Tibial artery (tissue), 4 donors: ENCODE measurements at regions not wholly inside any gene's neighbourhood (a gene's known extent, or its start where the extent isn't known, plus 50 kb on each side); places are given as distances from the start of the nearest gene placed in this dataset.

ENCODE experiments used
- DNase-seq, 2 donors: peaks; one replicate each; pipeline ENCODE4 v3.0.0-alpha.2; 2019
- H3K27ac ChIP-seq, 2 donors: fragments of 200-600 bp; sonication (generic) in 1 of 2; 1 replicate in 1 of 2; 2 replicates in 1 of 2; pipeline ENCODE4 v1.5.1; 2018 to 2019; ENCODE audit warnings: mild to moderate bottlenecking in 1 of 2
- H3K27me3 ChIP-seq, 2 donors: fragments of 200-600 bp; sonication (generic) in 1 of 2; one replicate each; pipeline versions ENCODE4 v1.5.1 to v1.6.0; 2016 to 2019
- H3K36me3 ChIP-seq, 3 donors: fragments of 200-600 bp; sonication (generic) in 2 of 3; one replicate each; pipeline ENCODE4 v1.5.1; 2016 to 2019; ENCODE audit warnings: mild to moderate bottlenecking in 2 of 3
- H3K4me1 ChIP-seq, 4 donors: fragments of 200-600 bp; sonication (generic) in 2 of 4; 1 replicate in 3 of 4; 2 replicates in 1 of 4; pipeline ENCODE4 v1.5.1; 2016 to 2019
- H3K4me3 ChIP-seq, 2 donors: fragments of 200-600 bp; sonication (generic) in 1 of 2; 1 replicate in 1 of 2; 2 replicates in 1 of 2; pipeline ENCODE4 v1.5.1; 2018 to 2019; ENCODE audit warnings: mild to moderate bottlenecking in 2 of 2
- H3K9me3 ChIP-seq, 3 donors: fragments of 200-600 bp; sonication (generic) in 1 of 3; one replicate each; pipeline ENCODE4 v1.5.1; 2016 to 2019
- CTCF ChIP-seq, 2 experiments: fragments of 200-600 bp in 1 of 2; fragments of 450-650 bp in 1 of 2; IDR thresholded peaks; one replicate each; pipeline ENCODE4 v1.5.1; 2017 to 2019; ENCODE audit warnings: antibody characterized with exemption in 2 of 2, mild to moderate bottlenecking in 1 of 2, moderate library complexity in 1 of 2
- intact Hi-C: fragments of 100-400 bp; cut with DNase I; formaldehyde crosslinking; loops from one replicate; pipeline ENCODE4 v1.15.0; 2023; ENCODE audit warnings: low total_unique reads

DNA sequence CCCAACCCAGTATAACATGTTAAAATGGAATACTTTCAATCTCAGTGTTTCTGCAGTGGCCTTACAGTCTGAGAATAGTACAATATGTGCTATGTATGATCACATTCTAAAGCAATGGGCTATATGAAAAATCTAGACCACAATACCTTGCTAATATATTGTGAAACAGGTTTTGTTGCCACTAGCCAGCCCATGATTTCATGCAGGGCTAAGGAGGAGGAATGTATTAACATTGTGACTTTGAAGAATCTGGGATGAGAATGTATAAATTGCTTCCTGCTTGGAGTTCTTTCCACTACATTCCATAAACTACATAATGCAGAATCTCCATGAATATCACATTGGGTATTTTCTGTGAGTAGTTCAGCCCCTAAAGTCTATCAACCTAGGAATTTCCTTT lies 935.4 kb upstream of the GRIA3 start:
- no peaks in the 10 kb centered on the region for H3K4me1 ChIP-seq
- no peaks in the 10 kb centered on the region for H3K9me3 ChIP-seq
- H3K27me3 ChIP-seq, result no peaks in the 10 kb centered on the region
- H3K36me3 ChIP-seq, result no peaks in the 10 kb centered on the region
- intact Hi-C loops, result no loop called here
- H3K4me3 ChIP-seq, result no peak overlapping the region
- no peak for TF ChIP-seq CTCF (IDR thresholded peaks at IDR 0.05)
- H3K27ac ChIP-seq, result no peak overlapping the region
- DNase-seq, result no peak

GRCh38 chrX:122252454-122252853 lies 931.6 kb upstream of the GRIA3 start:
- DNase-seq, result no peak
- no peak for TF ChIP-seq CTCF (IDR thresholded peaks at IDR 0.05)
- Histone ChIP-seq H3K4me3 (no peak overlapping the region), H3K36me3 (no peaks in the 10 kb centered on the region), H3K4me1 (no peaks in the 10 kb centered on the region), H3K27ac (no peak overlapping the region), H3K9me3 (no peaks in the 10 kb centered on the region), H3K27me3 (no peaks in the 10 kb centered on the region)
- intact Hi-C loops, result no loop called here

GRCh38 chrX:122268353-122268752 lies 915.7 kb upstream of the GRIA3 start:
- Histone ChIP-seq H3K4me3 (no peak overlapping the region), H3K36me3 (no peaks in the 10 kb centered on the region), H3K4me1 (no peaks in the 10 kb centered on the region), H3K27me3 (no peaks in the 10 kb centered on the region), H3K27ac (no peak overlapping the region), H3K9me3 (peaks cover 0 to 8% (median 0%) of the 10 kb centered on the region in 3 donors)
- no peak for TF ChIP-seq CTCF (IDR thresholded peaks at IDR 0.05)
- intact Hi-C loops, result no loop called here
- no peak for DNase-seq

DNA sequence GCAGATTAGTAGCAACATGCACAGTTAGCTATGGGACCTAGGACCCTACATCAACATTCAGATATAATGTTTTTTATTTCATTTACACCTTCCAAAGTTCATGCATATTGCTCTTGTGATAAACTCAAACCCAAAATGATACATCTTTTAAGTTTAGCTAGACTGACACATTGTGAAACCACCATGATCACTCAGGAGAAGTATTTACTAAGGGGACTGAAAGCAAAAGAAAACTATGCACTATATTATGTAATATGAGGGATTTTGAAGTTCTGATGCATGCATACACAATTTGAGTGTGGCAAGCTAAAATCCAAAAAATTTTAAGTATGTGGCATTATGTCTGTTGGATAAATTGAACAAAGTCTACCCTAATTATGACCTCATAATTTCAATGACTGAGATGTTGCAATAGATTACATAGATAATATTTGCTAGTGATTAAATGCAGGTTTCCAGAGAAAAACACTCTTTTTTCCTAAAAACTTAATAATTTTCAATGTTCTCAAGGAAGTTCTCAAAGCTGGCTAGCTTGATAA lies 914.8 kb upstream of the GRIA3 start:
- Histone ChIP-seq H3K27ac (no peak overlapping the region), H3K27me3 (no peaks in the 10 kb centered on the region), H3K4me1 (no peaks in the 10 kb centered on the region), H3K9me3 (peaks cover 0 to 8% (median 0%) of the 10 kb centered on the region in 3 donors), H3K36me3 (no peaks in the 10 kb centered on the region), H3K4me3 (no peak overlapping the region)
- TF ChIP-seq CTCF (IDR thresholded peaks at IDR 0.05), result no peak
- intact Hi-C loops, result no loop called here
- DNase-seq, result no peak

DNA sequence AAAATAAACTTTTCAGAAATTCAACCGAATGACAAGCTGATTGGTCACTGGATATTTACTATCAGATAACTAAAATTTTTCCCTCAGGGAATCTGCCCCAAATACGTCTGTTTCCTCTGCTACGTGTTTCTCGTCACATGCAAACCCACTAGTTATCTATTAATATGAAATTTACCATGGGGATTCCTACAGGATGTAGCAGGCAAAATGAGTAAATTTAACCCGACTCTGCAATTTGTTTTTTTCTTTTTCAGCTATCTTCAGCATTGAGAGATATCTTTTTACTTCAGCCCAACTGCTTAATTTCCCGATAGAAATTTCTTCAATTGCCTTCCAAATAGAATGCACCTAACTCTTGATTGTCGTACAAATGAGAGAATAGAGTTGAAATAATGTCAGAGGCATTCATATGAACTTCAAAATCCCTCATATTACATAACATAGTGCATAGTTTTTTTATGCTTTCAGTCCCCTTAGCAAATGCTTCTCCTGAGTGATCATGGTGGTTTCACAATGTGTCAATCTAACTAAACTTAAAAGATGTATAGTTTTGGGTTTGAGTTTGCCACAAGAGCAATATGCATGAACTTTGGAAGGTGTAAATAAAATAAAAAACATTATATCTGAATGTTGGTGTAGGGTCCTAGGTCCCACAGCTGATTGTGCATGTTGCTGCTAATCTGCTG lies 913.1 kb upstream of the GRIA3 start:
- no peak for TF ChIP-seq CTCF (IDR thresholded peaks at IDR 0.05)
- intact Hi-C loops, result loop anchor here (2.0 kb wide), 1 partner anchor 40 kb away; no protein-coding TSS in a partner anchor

More for the DNA sequence above, 913.1 kb upstream of the GRIA3 start:
- H3K9me3 ChIP-seq, result peaks cover 0 to 8% (median 0%) of the 10 kb centered on the region in 3 donors
- H3K27ac ChIP-seq, result no peak overlapping the region
- DNase-seq, result no peak
- no peaks in the 10 kb centered on the region for H3K36me3 ChIP-seq
- no peaks in the 10 kb centered on the region for H3K27me3 ChIP-seq
- H3K4me1 ChIP-seq, result no peaks in the 10 kb centered on the region
- no peak overlapping the region for H3K4me3 ChIP-seq
